ENCODE measurements at regions not wholly inside any gene's neighbourhood (a gene's known extent, or its start where the extent isn't known, plus 50 kb on each side); places are given as distances from the start of the nearest gene placed in this dataset.
A peak's percentile ranks its signal among the peaks of the same experiment; 100 is the strongest.

DNA sequence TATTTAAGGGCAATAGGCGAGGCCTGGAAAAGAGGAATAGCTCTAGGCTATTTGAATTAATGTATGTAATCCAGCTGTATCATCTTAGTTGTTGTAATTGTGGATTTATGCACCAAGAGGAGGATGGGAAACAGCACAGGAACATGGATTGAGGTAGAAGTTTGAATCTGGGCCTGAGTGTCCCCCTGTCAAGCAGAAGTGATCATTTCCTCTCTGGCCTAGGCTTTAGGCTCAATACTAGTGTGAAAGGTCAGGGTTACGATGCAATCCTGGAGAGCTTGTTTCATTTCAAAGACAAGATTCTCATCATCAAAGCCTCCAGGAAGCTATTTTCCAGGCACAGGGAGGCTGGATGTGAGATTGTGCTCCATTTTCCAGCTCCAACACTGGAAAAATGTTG lies 77.9 kb upstream of the HSD17B12 start:
- H3K27ac ChIP-seq (ENCODE audit: low read depth, low read length) = no peak overlapping the region
- H2AFZ ChIP-seq (ENCODE audit: low read depth, low read length) = no peak overlapping the region
- H3K36me3 Mint-ChIP-seq (ENCODE audit: low read depth, unreplicated experiment) = no peaks in the 10 kb centered on the region
- no peaks in the 10 kb centered on the region for H3K9me3 Mint-ChIP-seq (ENCODE audit: unreplicated experiment)
- H3K27ac Mint-ChIP-seq (ENCODE audit: unreplicated experiment) = no peak overlapping the region
- H3K4me2 ChIP-seq (ENCODE audit: low read length) = no peak overlapping the region
- H3K4me1 Mint-ChIP-seq (ENCODE audit: low read depth, unreplicated experiment) = no peaks in the 10 kb centered on the region
- no peaks in the 10 kb centered on the region for H3K4me1 ChIP-seq (ENCODE audit: insufficient read depth, low read length)
- FAIRE-seq = no peak
- no peaks in the 10 kb centered on the region for H3K36me3 ChIP-seq (ENCODE audit: insufficient read depth, low read length)
- peaks cover 4% of the 10 kb centered on the region for H3K27me3 ChIP-seq (ENCODE audit: insufficient read depth, low read length)
- H3K27me3 Mint-ChIP-seq (ENCODE audit: low read depth, unreplicated experiment) = peaks cover 2% of the 10 kb centered on the region
- no peak overlapping the region for H3K9ac ChIP-seq (ENCODE audit: low read length)
- H3K4me3 ChIP-seq (ENCODE audit: insufficient read depth, low read depth, low read length) = no peak overlapping the region
- no peaks in the 10 kb centered on the region for H3K79me2 ChIP-seq (ENCODE audit: insufficient read depth, low read length)
- no peak overlapping the region for H3K4me3 Mint-ChIP-seq (ENCODE audit: unreplicated experiment)
- DNase-seq (ENCODE audit: low read depth) = no peak
- no peaks in the 10 kb centered on the region for H3K9me3 ChIP-seq (ENCODE audit: insufficient read depth, low read depth, low read length)
- H4K20me1 ChIP-seq (ENCODE audit: insufficient read depth, low read length) = no peaks in the 10 kb centered on the region
- TF ChIP-seq EZH2 (IDR thresholded peaks at IDR 0.05; ENCODE audit: insufficient read depth, low read length) = no peak
- TF ChIP-seq, protein P1, sequence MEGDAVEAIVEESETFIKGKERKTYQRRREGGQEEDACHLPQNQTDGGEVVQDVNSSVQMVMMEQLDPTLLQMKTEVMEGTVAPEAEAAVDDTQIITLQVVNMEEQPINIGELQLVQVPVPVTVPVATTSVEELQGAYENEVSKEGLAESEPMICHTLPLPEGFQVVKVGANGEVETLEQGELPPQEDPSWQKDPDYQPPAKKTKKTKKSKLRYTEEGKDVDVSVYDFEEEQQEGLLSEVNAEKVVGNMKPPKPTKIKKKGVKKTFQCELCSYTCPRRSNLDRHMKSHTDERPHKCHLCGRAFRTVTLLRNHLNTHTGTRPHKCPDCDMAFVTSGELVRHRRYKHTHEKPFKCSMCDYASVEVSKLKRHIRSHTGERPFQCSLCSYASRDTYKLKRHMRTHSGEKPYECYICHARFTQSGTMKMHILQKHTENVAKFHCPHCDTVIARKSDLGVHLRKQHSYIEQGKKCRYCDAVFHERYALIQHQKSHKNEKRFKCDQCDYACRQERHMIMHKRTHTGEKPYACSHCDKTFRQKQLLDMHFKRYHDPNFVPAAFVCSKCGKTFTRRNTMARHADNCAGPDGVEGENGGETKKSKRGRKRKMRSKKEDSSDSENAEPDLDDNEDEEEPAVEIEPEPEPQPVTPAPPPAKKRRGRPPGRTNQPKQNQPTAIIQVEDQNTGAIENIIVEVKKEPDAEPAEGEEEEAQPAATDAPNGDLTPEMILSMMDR (IDR thresholded peaks at IDR 0.05; ENCODE audit: insufficient read depth, low read depth, low read length) = no peak

DNA sequence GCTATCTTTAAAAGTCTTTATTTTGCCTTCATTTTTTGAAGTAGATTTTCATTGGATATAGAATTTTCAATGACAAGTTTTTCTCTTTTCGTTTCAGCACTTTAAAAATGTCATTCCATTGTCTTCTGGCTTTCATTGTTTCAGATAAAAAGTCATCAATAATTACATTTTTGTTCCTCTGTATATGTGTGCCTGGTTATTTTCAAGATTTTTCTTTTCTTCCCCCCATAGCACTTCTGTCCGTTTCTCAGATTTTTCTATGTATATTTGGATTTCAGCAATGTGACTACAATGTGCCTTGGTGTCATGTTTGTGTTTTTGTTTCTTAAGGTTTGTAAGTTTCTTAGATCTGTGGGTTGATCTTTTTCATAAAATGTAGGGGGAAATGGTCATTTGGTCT lies 66.3 kb upstream of the HSD17B12 start:
- Histone ChIP-seq H3K27ac (ENCODE audit: low read depth, low read length) (no peak overlapping the region), H3K36me3 (ENCODE audit: insufficient read depth, low read length) (no peaks in the 10 kb centered on the region), H3K4me2 (ENCODE audit: low read length) (no peak overlapping the region), H3K4me1 (ENCODE audit: insufficient read depth, low read length) (no peaks in the 10 kb centered on the region), H4K20me1 (ENCODE audit: insufficient read depth, low read length) (no peaks in the 10 kb centered on the region), H3K27me3 (ENCODE audit: insufficient read depth, low read length) (no peaks in the 10 kb centered on the region), H3K79me2 (ENCODE audit: insufficient read depth, low read length) (no peaks in the 10 kb centered on the region), H3K9me3 (ENCODE audit: insufficient read depth, low read depth, low read length) (no peaks in the 10 kb centered on the region), H3K9ac (ENCODE audit: low read length) (no peak overlapping the region), H3K4me3 (ENCODE audit: insufficient read depth, low read depth, low read length) (no peak overlapping the region), H2AFZ (ENCODE audit: low read depth, low read length) (no peak overlapping the region)
- no peak overlapping the region for H3K4me3 Mint-ChIP-seq (ENCODE audit: unreplicated experiment)
- peaks cover 5% of the 10 kb centered on the region for H3K27me3 Mint-ChIP-seq (ENCODE audit: low read depth, unreplicated experiment)
- no peak for TF ChIP-seq EZH2 (IDR thresholded peaks at IDR 0.05; ENCODE audit: insufficient read depth, low read length)
- TF ChIP-seq, protein P1 (IDR thresholded peaks at IDR 0.05; ENCODE audit: insufficient read depth, low read depth, low read length) = no peak
- DNase-seq (ENCODE audit: low read depth) = no peak
- H3K27ac Mint-ChIP-seq (ENCODE audit: unreplicated experiment) = no peak overlapping the region
- peaks cover 2% of the 10 kb centered on the region for H3K4me1 Mint-ChIP-seq (ENCODE audit: low read depth, unreplicated experiment)
- peaks cover 15% of the 10 kb centered on the region for H3K9me3 Mint-ChIP-seq (ENCODE audit: unreplicated experiment)
- FAIRE-seq = peak; percentile 29
- H3K36me3 Mint-ChIP-seq (ENCODE audit: low read depth, unreplicated experiment) = no peaks in the 10 kb centered on the region

DNA sequence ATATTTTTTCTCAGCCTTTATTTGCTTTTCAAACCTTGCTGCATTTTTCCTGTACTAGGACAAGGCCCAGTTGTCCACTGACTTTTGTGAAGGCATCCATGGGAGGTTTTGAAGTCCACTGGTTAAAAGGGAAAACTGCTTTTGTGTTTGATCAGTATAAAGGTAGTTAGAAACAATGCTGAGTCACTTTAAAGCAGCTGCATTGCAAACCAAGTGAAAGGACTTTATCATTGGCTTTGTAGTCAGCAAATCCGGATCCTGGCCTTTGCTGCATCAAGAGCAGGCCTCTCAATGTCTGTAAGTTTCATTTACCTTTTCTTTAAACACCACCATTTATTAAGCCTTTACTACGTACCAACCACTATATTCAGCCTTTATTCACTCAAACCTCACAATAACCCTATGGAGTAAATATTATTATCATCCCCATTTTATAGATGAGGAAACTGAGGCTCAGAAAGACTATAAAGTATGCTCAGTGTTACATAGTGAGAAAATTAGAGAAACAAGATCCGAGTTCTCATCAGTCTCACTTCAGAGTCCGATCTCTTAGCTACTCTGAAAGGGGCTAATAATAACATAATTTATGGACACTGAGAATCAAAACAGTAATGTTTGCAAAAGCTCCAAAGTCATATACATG lies 60.6 kb upstream of the HSD17B12 start:
- Histone ChIP-seq H3K9me3 (ENCODE audit: insufficient read depth, low read depth, low read length) (no peaks in the 10 kb centered on the region), H3K4me3 (ENCODE audit: insufficient read depth, low read depth, low read length) (no peak overlapping the region), H3K4me1 (ENCODE audit: insufficient read depth, low read length) (no peaks in the 10 kb centered on the region), H3K79me2 (ENCODE audit: insufficient read depth, low read length) (no peaks in the 10 kb centered on the region), H3K9ac (ENCODE audit: low read length) (no peak overlapping the region), H3K27ac (ENCODE audit: low read depth, low read length) (no peak overlapping the region), H2AFZ (ENCODE audit: low read depth, low read length) (no peak overlapping the region), H3K4me2 (ENCODE audit: low read length) (no peak overlapping the region), H4K20me1 (ENCODE audit: insufficient read depth, low read length) (no peaks in the 10 kb centered on the region), H3K36me3 (ENCODE audit: insufficient read depth, low read length) (no peaks in the 10 kb centered on the region), H3K27me3 (ENCODE audit: insufficient read depth, low read length) (no peaks in the 10 kb centered on the region)
- Mint-ChIP-seq H3K27me3 (ENCODE audit: low read depth, unreplicated experiment) (no peaks in the 10 kb centered on the region), H3K9me3 (ENCODE audit: unreplicated experiment) (peaks cover 7% of the 10 kb centered on the region), H3K27ac (ENCODE audit: unreplicated experiment) (no peak overlapping the region), H3K4me3 (ENCODE audit: unreplicated experiment) (no peak overlapping the region), H3K4me1 (ENCODE audit: low read depth, unreplicated experiment) (peaks cover 2% of the 10 kb centered on the region), H3K36me3 (ENCODE audit: low read depth, unreplicated experiment) (no peaks in the 10 kb centered on the region)
- DNase-seq (ENCODE audit: low read depth) (no peak), FAIRE-seq (no peak)
- no peak for TF ChIP-seq EZH2 (IDR thresholded peaks at IDR 0.05; ENCODE audit: insufficient read depth, low read length)
- TF ChIP-seq, protein P1 (IDR thresholded peaks at IDR 0.05; ENCODE audit: insufficient read depth, low read depth, low read length) = no peak
